Activated naive CD8-positive, alpha-beta T cell treated with anti-CD3 and anti-CD28 coated beads, Interleukin-2, amount 50 U/mL, for 24 hours (primary cell): ENCODE measurements at regions not wholly inside any gene's neighbourhood (a gene's known extent, or its start where the extent isn't known, plus 50 kb on each side); places are given as distances from the start of the nearest gene placed in this dataset.
"Not testable (repeated sequence)": the region's sequence is repeated elsewhere in the genome, so short reads cannot be mapped to it uniquely, and the experiment has no call there.

ENCODE experiments used
- ATAC-seq: fragments of 150-1000 bp; cut with Tn5 transposase; one replicate; pipeline ENCODE4 v1.10.0; 2021
- DNase-seq: peaks from one replicate; pipeline ENCODE4 v3.0.0; 2021
- H3K27ac Mint-ChIP-seq: one replicate; pipeline ENCODE4 v1.8.0; 2021; ENCODE audit warnings: mild to moderate bottlenecking, mixed read lengths
- H3K27me3 Mint-ChIP-seq: one replicate; pipeline ENCODE4 v1.8.0; 2021; ENCODE audit warnings: mixed read lengths
- H3K36me3 Mint-ChIP-seq: one replicate; pipeline ENCODE4 v1.8.0; 2021; ENCODE audit warnings: low read depth, mixed read lengths
- H3K4me1 Mint-ChIP-seq: one replicate; pipeline ENCODE4 v1.8.0; 2021; ENCODE audit warnings: mixed read lengths
- H3K4me3 Mint-ChIP-seq: one replicate; pipeline ENCODE4 v1.8.0; 2021; ENCODE audit warnings: mild to moderate bottlenecking, moderate library complexity, mixed read lengths
- H3K9me3 Mint-ChIP-seq: one replicate; pipeline ENCODE4 v1.8.0; 2021; ENCODE audit warnings: mixed read lengths

GRCh38 chr1:143326662-143327061 lies 645.1 kb downstream of the FAM72C start:
- not testable (repeated sequence) for DNase-seq, H3K27me3 Mint-ChIP-seq, H3K4me3 Mint-ChIP-seq, ATAC-seq, H3K4me1 Mint-ChIP-seq, H3K36me3 Mint-ChIP-seq, H3K27ac Mint-ChIP-seq, H3K9me3 Mint-ChIP-seq

DNA sequence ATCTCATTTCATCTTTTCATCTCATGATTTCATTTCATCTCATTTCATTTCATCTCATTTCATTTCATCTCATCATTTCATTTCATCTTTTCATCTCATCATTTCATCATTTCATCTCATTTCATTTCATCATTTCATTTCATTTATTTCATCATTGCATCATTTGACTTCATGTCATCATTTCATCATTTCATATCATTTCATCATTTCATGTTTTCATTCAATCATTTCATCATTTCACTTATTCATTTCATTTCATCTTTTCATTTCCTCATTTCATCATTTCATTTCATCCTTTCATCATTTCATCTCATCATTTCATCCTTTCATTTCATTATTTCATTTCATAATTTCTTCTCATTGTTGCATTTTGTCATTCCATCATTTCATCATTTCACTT lies 660.6 kb downstream of the FAM72C start:
- not testable (repeated sequence) for DNase-seq, ATAC-seq, H3K36me3 Mint-ChIP-seq, H3K4me3 Mint-ChIP-seq, H3K4me1 Mint-ChIP-seq
- peaks cover 11% of the 10 kb centered on the region for H3K27me3 Mint-ChIP-seq
- peaks cover 11% of the 10 kb centered on the region for H3K9me3 Mint-ChIP-seq
- H3K27ac Mint-ChIP-seq: peak overlapping the region; percentile 19
